Endodermal cell (in vitro differentiated cells): ENCODE measurements at regions not wholly inside any gene's neighbourhood (a gene's known extent, or its start where the extent isn't known, plus 50 kb on each side); places are given as distances from the start of the nearest gene placed in this dataset.

ENCODE experiments used
- DNase-seq: peaks from one replicate; pipeline ENCODE4 v3.0.0-alpha.2; 2017
- H3K27ac ChIP-seq: 2 replicates; pipeline ENCODE4 v1.5.1; 2013; ENCODE audit warnings: mild to moderate bottlenecking, low read depth, low read length, moderate library complexity
- H3K27me3 ChIP-seq: 2 replicates; pipeline ENCODE4 v1.6.1; 2013; ENCODE audit warnings: mild to moderate bottlenecking, low read length, moderate library complexity; ENCODE audit not compliant: insufficient read depth, control insufficient read depth, poor library complexity, severe bottlenecking
- H3K36me3 ChIP-seq: 2 replicates; pipeline ENCODE4 v1.7.0; 2013; ENCODE audit warnings: mild to moderate bottlenecking, low read length, moderate library complexity; ENCODE audit not compliant: control insufficient read depth, insufficient read depth
- H3K4me1 ChIP-seq: one replicate; pipeline ENCODE4 v1.7.0; 2013; ENCODE audit warnings: low read length; ENCODE audit not compliant: control insufficient read depth, insufficient read depth
- H3K4me3 ChIP-seq: 2 replicates; pipeline ENCODE4 v1.5.1; 2013; ENCODE audit warnings: mild to moderate bottlenecking, low read length, moderate library complexity
- H3K9ac ChIP-seq: 2 replicates; pipeline ENCODE4 v1.6.1; 2013; ENCODE audit warnings: mild to moderate bottlenecking, low read length, moderate library complexity; ENCODE audit not compliant: poor library complexity, severe bottlenecking; ENCODE audit errors: extremely low read depth
- H3K9me3 ChIP-seq: 2 replicates; pipeline ENCODE4 v1.6.1; 2013; ENCODE audit warnings: mild to moderate bottlenecking, low read length, moderate library complexity; ENCODE audit not compliant: control insufficient read depth
- H3K27ac Mint-ChIP-seq: 2 replicates; pipeline ENCODE4 v1.8.0; 2020; ENCODE audit warnings: mixed read lengths
- H3K27me3 Mint-ChIP-seq: 2 replicates; pipeline ENCODE4 v1.8.0; 2021; ENCODE audit warnings: mild to moderate bottlenecking, mixed read lengths; ENCODE audit not compliant: insufficient read depth
- H3K36me3 Mint-ChIP-seq: 2 replicates; pipeline ENCODE4 v1.8.0; 2020; ENCODE audit warnings: low read depth, mixed read lengths
- H3K4me1 Mint-ChIP-seq: 2 replicates; pipeline ENCODE4 v1.8.0; 2020; ENCODE audit warnings: mixed read lengths
- H3K4me3 Mint-ChIP-seq: 2 replicates; pipeline ENCODE4 v1.8.0; 2020; ENCODE audit warnings: mild to moderate bottlenecking, moderate library complexity, mixed read lengths
- H3K9me3 Mint-ChIP-seq: 2 replicates; pipeline ENCODE4 v1.8.0; 2020; ENCODE audit warnings: mild to moderate bottlenecking, mixed read lengths
- CTCF ChIP-seq: fragments of 200-600 bp; sonication (generic); conservative IDR thresholded peaks from 2 replicates; pipeline ENCODE4 v1.5.0; 2021; ENCODE audit warnings: antibody characterized with exemption, mild to moderate bottlenecking
- WGBS, 2 experiments: methylation state at CpG; one replicate each; pipeline versions ENCODE4 v1.1.5 to v1.1.7; 2013; ENCODE audit warnings: missing lambda C conversion rate in 2 of 2, mixed read lengths in 1 of 2; ENCODE audit not compliant: insufficient coverage in 1 of 2, insufficient read length in 1 of 2; 5-methylcytosine and 5-hydroxymethylcytosine counted together

- H3K27ac ChIP-seq: no peak overlapping the region
- H3K9ac ChIP-seq: no peak overlapping the region
- no peak for TF ChIP-seq CTCF
- Mint-ChIP-seq H3K9me3 (no peaks in the 10 kb centered on the region), H3K4me3 (no peak overlapping the region), H3K4me1 (no peaks in the 10 kb centered on the region), H3K36me3 (no peaks in the 10 kb centered on the region), H3K27me3 (no peaks in the 10 kb centered on the region), H3K27ac (no peak overlapping the region)
- no peaks in the 10 kb centered on the region for H3K36me3 ChIP-seq
- no peak for DNase-seq
- H3K9me3 ChIP-seq: no peaks in the 10 kb centered on the region
- WGBS, 2 experiments: 93 to 100% methylated on average over 1 to 2 of the region's 3 CpGs
- no peak overlapping the region for H3K4me3 ChIP-seq
- H3K27me3 ChIP-seq: no peaks in the 10 kb centered on the region
- no peaks in the 10 kb centered on the region for H3K4me1 ChIP-seq
Measured at GRCh38 chr6:94683409-94683808, 893.9 kb upstream of the MANEA start.

GRCh38 chr6:94680669-94681212, 896.6 kb upstream of the MANEA start:
- no peak for TF ChIP-seq CTCF
- Histone ChIP-seq H3K4me3 (no peak overlapping the region), H3K9ac (no peak overlapping the region), H3K36me3 (no peaks in the 10 kb centered on the region), H3K27me3 (no peaks in the 10 kb centered on the region), H3K27ac (no peak overlapping the region), H3K9me3 (no peaks in the 10 kb centered on the region), H3K4me1 (no peaks in the 10 kb centered on the region)
- Mint-ChIP-seq H3K9me3 (no peaks in the 10 kb centered on the region), H3K36me3 (no peaks in the 10 kb centered on the region), H3K27me3 (no peaks in the 10 kb centered on the region), H3K4me1 (no peaks in the 10 kb centered on the region), H3K27ac (no peak overlapping the region), H3K4me3 (no peak overlapping the region)
- 96 to 100% methylated on average over 1 of the region's 1 CpG for WGBS, 2 experiments
- DNase-seq: no peak

- H3K4me3 Mint-ChIP-seq: no peak overlapping the region
- Histone ChIP-seq H3K27ac (no peak overlapping the region), H3K9me3 (no peaks in the 10 kb centered on the region), H3K4me1 (no peaks in the 10 kb centered on the region), H3K27me3 (no peaks in the 10 kb centered on the region), H3K4me3 (no peak overlapping the region), H3K9ac (no peak overlapping the region), H3K36me3 (no peaks in the 10 kb centered on the region)
- 100% methylated on average over 1 of the region's 1 CpG; no CpG with 5 or more reads in 1 of the 2 experiments for WGBS, 2 experiments
- no peaks in the 10 kb centered on the region for H3K36me3 Mint-ChIP-seq
- H3K27ac Mint-ChIP-seq: no peak overlapping the region
- TF ChIP-seq CTCF: no peak
- peaks cover 9% of the 10 kb centered on the region for H3K9me3 Mint-ChIP-seq
- H3K4me1 Mint-ChIP-seq: no peaks in the 10 kb centered on the region
- H3K27me3 Mint-ChIP-seq: no peaks in the 10 kb centered on the region
- no peak for DNase-seq
Measured at GRCh38 chr6:94673251-94673650, 904.1 kb upstream of the MANEA start.
